ENCODE measurements at regions not wholly inside any gene's neighbourhood (a gene's known extent, or its start where the extent isn't known, plus 50 kb on each side); places are given as distances from the start of the nearest gene placed in this dataset.
"Not testable (repeated sequence)": the region's sequence is repeated elsewhere in the genome, so short reads cannot be mapped to it uniquely, and the experiment has no call there.

GRCh38 chr1:30374400-30375070, 348.9 kb downstream of the MATN1 start:
- no peak for DNase-seq

GRCh38 chr1:30373471-30374399, 349.6 kb downstream of the MATN1 start:
- no peak for DNase-seq

DNA sequence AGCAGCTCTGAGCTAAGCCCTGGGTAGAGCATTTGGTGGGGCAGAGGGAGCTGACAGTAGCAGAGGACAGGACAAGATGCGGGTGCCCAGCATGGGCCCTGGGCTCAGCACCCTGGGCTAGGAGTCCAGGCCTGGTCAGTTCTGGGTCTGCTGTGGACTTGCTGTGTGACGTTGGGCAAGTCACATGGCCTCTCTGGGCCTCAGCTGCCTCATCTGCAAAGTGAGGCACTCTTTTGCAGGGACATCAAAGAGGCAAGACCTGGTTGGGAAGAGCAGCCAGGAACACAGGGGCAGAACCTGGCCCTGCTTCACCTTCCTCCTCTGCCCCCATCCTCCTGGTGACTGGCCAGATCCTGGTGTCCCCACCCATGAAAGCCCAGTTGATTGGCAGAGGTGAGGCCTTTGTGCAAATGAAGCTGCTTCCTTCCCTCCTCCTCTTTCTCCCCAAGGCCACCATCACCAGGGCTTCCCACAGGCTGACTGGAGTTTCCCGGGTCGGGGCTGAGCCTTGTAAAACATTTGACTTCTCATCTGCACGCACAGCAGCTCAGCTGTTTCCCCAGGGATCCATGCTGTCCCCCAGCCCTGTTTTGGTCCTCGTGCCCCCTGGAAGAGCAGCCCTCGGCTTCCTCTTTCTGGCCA, 350.5 kb downstream of the MATN1 start:
- DNase-seq, result no peak

- DNase-seq, result no peak
These were observed 351.2 kb downstream of the MATN1 start for GRCh38 chr1:30371888-30372791.

- DNase-seq, result no peak
These were observed 352.1 kb downstream of the MATN1 start for GRCh38 chr1:30371179-30371788.

- DNase-seq, result no peak
These were observed 354.6 kb downstream of the MATN1 start for GRCh38 chr1:30368651-30369240.

GRCh38 chr1:30366911-30367310, 356.5 kb downstream of the MATN1 start:
- DNase-seq, result no peak

- DNase-seq, result no peak
These were observed 357.2 kb downstream of the MATN1 start for GRCh38 chr1:30366199-30366598.

GRCh38 chr1:30365596-30365995, 357.8 kb downstream of the MATN1 start:
- DNase-seq, result no peak

- no peak for DNase-seq
These were observed 360.4 kb downstream of the MATN1 start for GRCh38 chr1:30363031-30363430.

DNA sequence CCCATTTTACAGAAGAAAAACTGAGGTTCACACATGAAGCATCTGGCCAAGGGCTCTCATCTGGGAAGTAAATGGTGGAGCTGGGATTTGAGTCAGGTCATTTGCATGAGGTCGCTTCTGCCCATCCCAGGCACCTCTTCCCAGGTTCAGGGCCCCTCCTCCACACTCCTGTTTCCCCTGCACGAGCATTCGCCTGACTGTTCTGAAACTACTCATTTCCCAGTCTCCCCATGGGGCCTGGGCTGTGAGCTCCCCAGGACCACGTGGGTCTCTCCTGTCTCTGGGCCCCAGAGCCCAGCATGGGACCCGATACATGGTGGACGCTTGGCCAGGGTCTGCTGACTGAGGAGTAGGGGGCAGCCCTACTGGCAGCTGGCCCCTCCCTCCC, 360.8 kb downstream of the MATN1 start:
- no peak for DNase-seq

DNA sequence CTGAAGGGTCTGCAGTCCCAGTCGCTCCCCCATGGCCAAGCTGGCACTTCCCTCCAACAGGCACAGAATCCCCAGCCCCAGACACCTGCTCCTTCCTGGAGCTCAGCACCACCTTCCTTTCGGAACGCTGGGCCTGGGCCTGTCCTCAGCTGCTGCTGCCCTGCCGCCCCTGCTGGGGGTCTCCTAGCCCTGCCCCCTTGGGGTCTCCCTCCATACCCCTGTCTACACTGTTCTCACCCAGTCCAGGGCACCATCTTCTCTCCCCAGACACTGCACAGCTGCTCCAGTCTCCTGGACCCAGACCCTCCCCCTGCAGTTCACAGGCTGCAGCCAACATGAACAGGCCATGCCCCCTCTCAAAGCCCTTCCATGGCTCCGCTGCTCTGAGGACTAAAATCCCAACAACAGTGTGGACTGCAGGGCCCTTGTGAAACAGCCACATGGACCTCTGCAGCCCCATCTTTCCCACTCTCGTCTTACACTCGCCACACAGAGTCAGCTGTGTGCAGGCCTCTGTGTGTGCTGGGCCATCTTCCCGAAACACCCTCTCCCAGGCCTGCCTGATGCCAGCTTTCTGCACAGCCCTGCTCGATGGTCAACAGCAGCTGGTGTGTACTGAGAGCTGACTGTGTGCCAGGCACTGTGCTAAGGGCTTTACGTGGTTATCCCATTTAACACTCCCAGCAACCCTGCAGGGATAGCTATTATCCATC, 361.3 kb downstream of the MATN1 start:
- not testable (repeated sequence) for DNase-seq

GRCh38 chr1:30360753-30361152, 362.6 kb downstream of the MATN1 start:
- DNase-seq, result no peak

- DNase-seq, result no peak
These were observed 363.1 kb downstream of the MATN1 start for GRCh38 chr1:30360281-30360680.

- DNase-seq, result no peak
These were observed 363.7 kb downstream of the MATN1 start for GRCh38 chr1:30359539-30360220.

DNA sequence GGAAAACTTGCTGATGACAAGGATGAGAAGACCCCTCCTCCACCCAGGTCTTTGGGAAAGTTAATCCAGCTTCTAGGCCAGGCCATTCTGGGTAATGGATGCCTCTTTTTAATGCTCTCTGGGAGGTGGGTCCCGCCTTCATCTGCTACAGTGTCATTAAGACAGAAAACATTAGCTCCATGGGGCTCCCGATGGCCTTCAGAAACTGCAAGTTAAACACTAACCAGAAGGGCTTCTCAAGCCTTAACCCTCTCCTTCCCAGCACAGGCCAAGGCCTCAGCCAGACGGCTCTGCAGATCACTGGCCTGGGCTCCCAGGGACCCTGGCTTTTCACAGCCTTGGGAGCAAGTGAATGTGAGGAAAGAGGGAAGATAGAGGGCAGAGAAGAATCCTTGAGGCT, 364.9 kb downstream of the MATN1 start:
- no peak for DNase-seq

GRCh38 chr1:30356839-30357238, 366.5 kb downstream of the MATN1 start:
- DNase-seq, result no peak

DNA sequence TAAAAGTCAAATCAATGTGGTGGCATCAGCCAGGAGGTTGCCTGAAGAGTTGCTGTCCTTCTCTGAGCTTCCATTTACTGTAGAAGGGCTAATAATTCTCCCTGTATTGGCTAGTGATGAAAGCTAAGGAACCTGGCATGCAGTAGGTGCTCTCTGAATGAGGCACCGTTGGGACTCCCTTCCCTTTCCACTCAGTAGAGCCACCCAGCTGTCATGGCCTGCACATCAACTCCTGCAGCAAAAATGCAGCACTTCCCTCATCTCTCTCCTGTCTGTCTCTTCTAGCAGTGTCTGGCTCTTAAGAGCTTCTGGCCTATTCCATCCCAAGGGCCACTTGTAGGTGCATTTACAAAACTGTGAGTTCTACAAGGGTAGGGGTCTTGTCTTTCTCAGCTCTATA, 369.0 kb downstream of the MATN1 start:
- no peak for DNase-seq

DNA sequence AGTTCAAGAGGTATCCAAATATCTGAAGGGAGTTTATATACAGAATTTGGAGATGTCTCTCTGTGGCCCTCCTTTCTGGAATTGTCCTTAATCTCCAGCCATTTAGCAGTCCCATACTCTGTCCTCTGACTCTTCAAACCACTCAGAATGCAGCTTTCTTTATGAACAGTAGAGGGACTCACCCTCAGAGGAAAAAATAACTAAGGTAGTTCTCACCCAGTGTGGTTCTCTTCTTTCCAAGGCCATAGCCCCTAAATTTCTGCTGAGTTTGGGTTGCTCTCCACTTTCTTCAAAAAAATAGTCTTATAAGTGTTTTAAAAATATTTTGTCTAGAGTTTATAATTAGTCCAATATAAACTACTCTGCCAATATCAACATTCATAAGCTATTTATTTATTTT, 369.7 kb downstream of the MATN1 start:
- no peak for DNase-seq

DNA sequence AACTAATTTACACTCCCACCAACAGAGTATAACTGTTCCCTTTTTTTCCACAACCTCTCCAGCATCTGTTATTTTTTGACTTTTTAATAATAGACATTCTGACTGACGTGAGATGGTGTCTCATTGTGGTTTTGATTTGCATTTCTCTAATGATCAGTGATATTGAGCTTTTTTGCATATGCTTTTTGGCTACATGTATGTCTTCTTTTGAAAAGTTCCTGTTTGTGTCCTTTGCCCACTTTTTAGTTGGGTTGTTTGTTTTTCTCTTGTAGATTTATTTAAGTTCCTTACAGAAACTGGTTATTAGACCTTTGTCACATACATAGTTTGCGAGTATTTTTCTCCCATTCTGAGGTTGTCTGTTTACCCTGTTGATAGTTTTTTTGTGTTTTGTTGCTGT, 375.2 kb downstream of the MATN1 start:
- DNase-seq, result no peak
